CD14-positive monocyte (primary cell): ENCODE measurements at regions not wholly inside any gene's neighbourhood (a gene's known extent, or its start where the extent isn't known, plus 50 kb on each side); places are given as distances from the start of the nearest gene placed in this dataset.

ENCODE experiments used
- DNase-seq, 3 donors: peaks; one replicate each; pipeline ENCODE4 v3.0.0-alpha.2; 2011 to 2022
- H2AFZ ChIP-seq: 2 replicates; pipeline ENCODE4 v1.6.0; 2012; ENCODE audit warnings: mild to moderate bottlenecking, low read depth, low read length, inconsistent platforms; ENCODE audit not compliant: insufficient read depth, poor library complexity, severe bottlenecking
- H3K27ac ChIP-seq, 2 donors: 1 replicate in 1 of 2; 2 replicates in 1 of 2; pipeline ENCODE4 v1.5.1; 2012 to 2013; ENCODE audit warnings: low read length in 2 of 2, control low read depth in 1 of 2, inconsistent platforms in 1 of 2, low read depth in 1 of 2, mild to moderate bottlenecking in 1 of 2
- H3K27me3 ChIP-seq, 2 donors: one replicate each; pipeline versions ENCODE4 v1.6.0 to v1.6.1; 2011 to 2013; ENCODE audit warnings: low read length in 2 of 2; ENCODE audit not compliant: control insufficient read depth in 2 of 2, insufficient read depth in 2 of 2
- H3K36me3 ChIP-seq, 2 donors: replicated peaks in 1 of 2; 1 replicate in 1 of 2; 2 replicates in 1 of 2; pipeline versions ENCODE4 v1.5.1 to v1.6.1; 2012 to 2013; ENCODE audit warnings: low read length in 2 of 2, control low read depth in 1 of 2, inconsistent platforms in 1 of 2, mild to moderate bottlenecking in 1 of 2; ENCODE audit not compliant: insufficient read depth in 2 of 2, control insufficient read depth in 1 of 2
- H3K4me1 ChIP-seq, 2 donors: 1 replicate in 1 of 2; 2 replicates in 1 of 2; pipeline versions ENCODE4 v1.5.1 to v1.6.1; 2012 to 2013; ENCODE audit warnings: low read length in 2 of 2, control low read depth in 1 of 2, inconsistent platforms in 1 of 2, mild to moderate bottlenecking in 1 of 2, moderate library complexity in 1 of 2; ENCODE audit not compliant: insufficient read depth in 2 of 2, control insufficient read depth in 1 of 2
- H3K4me2 ChIP-seq: replicated peaks from 2 replicates; pipeline ENCODE3; 2012; ENCODE audit warnings: low read length, moderate library complexity, mild to moderate bottlenecking; ENCODE audit not compliant: poor library complexity, severe bottlenecking; ENCODE audit errors: extremely low read depth
- H3K4me3 ChIP-seq, 3 experiments: fragments of 200-600 bp in 1 of 3; sonication (generic) in 1 of 3; replicated peaks in 1 of 3; 1 replicate in 2 of 3; 2 replicates in 1 of 3; pipeline ENCODE4 v1.5.1; 2011 to 2013; ENCODE audit warnings: low read length in 3 of 3, mild to moderate bottlenecking in 3 of 3, control low read depth in 2 of 3, low read depth in 2 of 3, inconsistent platforms in 1 of 3, moderate library complexity in 1 of 3
- H3K79me2 ChIP-seq: 2 replicates; pipeline ENCODE4 v1.6.0; 2012; ENCODE audit warnings: mild to moderate bottlenecking, control low read depth, inconsistent platforms, low read length, moderate library complexity; ENCODE audit not compliant: insufficient read depth
- H3K9ac ChIP-seq: 2 replicates; pipeline ENCODE4 v1.6.0; 2017; ENCODE audit warnings: low read length, mild to moderate bottlenecking; ENCODE audit not compliant: insufficient read depth, poor library complexity, severe bottlenecking
- H3K9me3 ChIP-seq, 2 donors: replicated peaks in 1 of 2; 1 replicate in 1 of 2; 2 replicates in 1 of 2; pipeline versions ENCODE4 v1.5.1 to v1.6.1; 2012 to 2013; ENCODE audit warnings: low read length in 2 of 2, control low read depth in 1 of 2; ENCODE audit not compliant: control insufficient read depth in 1 of 2, insufficient read depth in 1 of 2
- H4K20me1 ChIP-seq: 2 replicates; pipeline ENCODE4 v1.6.0; 2012; ENCODE audit warnings: mild to moderate bottlenecking, low read length, control low read depth, moderate library complexity; ENCODE audit not compliant: insufficient read depth
- H3K27ac Mint-ChIP-seq, 7 donors: one replicate each; pipeline ENCODE4 v1.8.0; 2020; ENCODE audit warnings: mild to moderate bottlenecking in 7 of 7, mixed read lengths in 7 of 7, moderate library complexity in 6 of 7, inconsistent platforms in 2 of 7
- H3K27me3 Mint-ChIP-seq, 3 donors: one replicate each; pipeline ENCODE4 v1.8.0; 2021 to 2022; ENCODE audit warnings: low read depth in 3 of 3, mild to moderate bottlenecking in 3 of 3, mixed read lengths in 3 of 3, moderate library complexity in 3 of 3, inconsistent platforms in 1 of 3
- H3K36me3 Mint-ChIP-seq, 2 donors: one replicate each; pipeline ENCODE4 v1.8.0; 2020; ENCODE audit warnings: mixed read lengths in 2 of 2, inconsistent platforms in 1 of 2, mild to moderate bottlenecking in 1 of 2
- H3K4me1 Mint-ChIP-seq: one replicate; pipeline ENCODE4 v1.8.0; 2020; ENCODE audit warnings: mild to moderate bottlenecking, mixed read lengths
- H3K4me3 Mint-ChIP-seq, 2 donors: one replicate each; pipeline ENCODE4 v1.8.0; 2020; ENCODE audit warnings: mild to moderate bottlenecking in 2 of 2, mixed read lengths in 2 of 2, moderate library complexity in 1 of 2
- H3K9me3 Mint-ChIP-seq, 7 donors: one replicate each; pipeline ENCODE4 v1.8.0; 2020 to 2022; ENCODE audit warnings: mixed read lengths in 7 of 7, mild to moderate bottlenecking in 6 of 7, moderate library complexity in 6 of 7, inconsistent platforms in 2 of 7
- CTCF ChIP-seq: fragments of 200-600 bp; IDR thresholded peaks from one replicate; pipeline ENCODE4 v1.8.0; 2022; ENCODE audit warnings: antibody characterized with exemption, mild to moderate bottlenecking
- WGBS: methylation state at CpG from one replicate; pipeline ENCODE4 v1.1.5; 2013; ENCODE audit warnings: missing lambda C conversion rate; ENCODE audit not compliant: insufficient coverage; 5-methylcytosine and 5-hydroxymethylcytosine counted together
- intact Hi-C, 2 donors: fragments of 100-400 bp; cut with micrococcal nuclease; formaldehyde crosslinking; loops; one replicate each; pipeline versions ENCODE4 v1.15.0 to v1.15.1; 2023

DNA sequence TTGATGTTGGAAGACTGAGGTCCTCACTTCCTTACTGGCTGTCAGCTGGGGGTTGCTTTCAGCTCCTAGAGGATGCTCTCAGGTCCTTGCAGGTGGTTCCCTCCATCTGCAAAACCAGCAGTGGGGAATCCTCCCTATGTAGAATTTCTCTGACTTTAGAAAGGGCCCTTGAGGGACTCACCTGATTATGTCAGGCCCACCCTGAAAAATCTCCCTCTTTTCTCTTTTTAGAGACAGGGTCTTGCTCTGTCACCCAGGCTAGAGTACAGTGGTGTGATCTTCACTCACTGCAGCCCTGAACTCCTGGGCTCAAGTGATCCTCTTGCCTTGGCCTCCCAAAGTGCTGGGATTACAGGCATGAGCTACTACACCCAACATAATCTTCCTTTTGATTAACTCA is 102.9 kb upstream of the MCHR2 start:
- no peaks in the 10 kb centered on the region for H3K4me1 Mint-ChIP-seq
- no peak overlapping the region for H3K4me3 Mint-ChIP-seq
- H3K9ac ChIP-seq = no peak overlapping the region

DNA sequence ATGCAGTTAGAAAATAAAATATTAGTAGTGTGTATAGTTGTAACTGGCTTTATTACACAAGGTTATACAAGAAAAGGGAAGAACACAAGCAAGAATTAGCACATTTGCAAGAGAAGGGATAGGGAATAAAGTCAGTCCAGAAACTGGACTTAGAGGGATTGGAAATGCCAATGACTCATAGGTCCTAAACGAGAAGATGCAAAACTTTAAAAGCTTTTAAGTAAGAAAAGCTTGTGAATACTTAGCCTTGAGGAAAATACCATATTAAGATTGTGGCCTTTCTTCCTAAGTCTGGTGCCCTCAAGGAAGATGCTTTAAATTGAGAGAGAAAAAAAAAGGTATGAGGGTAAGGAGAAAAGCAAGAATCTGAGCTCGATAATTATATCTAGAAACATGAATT is 102.3 kb upstream of the MCHR2 start:
- Histone ChIP-seq H3K4me2 (no peak overlapping the region), H3K27ac (no peak overlapping the region), H3K9me3 (no peaks in the 10 kb centered on the region), H3K79me2 (no peaks in the 10 kb centered on the region), H4K20me1 (no peaks in the 10 kb centered on the region), H3K36me3 (no peaks in the 10 kb centered on the region), H3K9ac (no peak overlapping the region), H2AFZ (no peak overlapping the region), H3K4me3 (no peak overlapping the region), H3K4me1 (no peaks in the 10 kb centered on the region), H3K27me3 (no peaks in the 10 kb centered on the region)
- peaks cover 0 to 3% (median 0%) of the 10 kb centered on the region in 7 donors for H3K9me3 Mint-ChIP-seq
- no peak overlapping the region for H3K4me3 Mint-ChIP-seq
- no peaks in the 10 kb centered on the region for H3K36me3 Mint-ChIP-seq
- H3K27ac Mint-ChIP-seq = no peak overlapping the region
- WGBS = no CpG with 5 or more reads among the region's 2 CpGs
- H3K27me3 Mint-ChIP-seq = peaks cover 0 to 2% (median 2%) of the 10 kb centered on the region in 3 donors
- DNase-seq = no peak
- no peaks in the 10 kb centered on the region for H3K4me1 Mint-ChIP-seq
- TF ChIP-seq CTCF = no peak
- intact Hi-C loops = no loop called here

More for the DNA sequence above, 102.9 kb upstream of the MCHR2 start:
- Mint-ChIP-seq H3K9me3 (peaks cover 0 to 3% (median 0%) of the 10 kb centered on the region in 7 donors), H3K36me3 (no peaks in the 10 kb centered on the region), H3K27ac (no peak overlapping the region), H3K27me3 (peaks cover 0 to 2% (median 2%) of the 10 kb centered on the region in 3 donors)
- TF ChIP-seq CTCF = no peak
- Histone ChIP-seq H2AFZ (no peak overlapping the region), H3K4me1 (no peaks in the 10 kb centered on the region), H3K27me3 (no peaks in the 10 kb centered on the region), H3K4me2 (no peak overlapping the region), H3K79me2 (no peaks in the 10 kb centered on the region), H3K4me3 (no peak overlapping the region), H3K36me3 (no peaks in the 10 kb centered on the region), H4K20me1 (no peaks in the 10 kb centered on the region), H3K9me3 (no peaks in the 10 kb centered on the region), H3K27ac (no peak overlapping the region)
- intact Hi-C loops = no loop called here
- DNase-seq = no peak
